Astrocyte (in vitro differentiated cells and primary cell): ENCODE measurements at regions not wholly inside any gene's neighbourhood (a gene's known extent, or its start where the extent isn't known, plus 50 kb on each side); places are given as distances from the start of the nearest gene placed in this dataset.

Experiments used
- CTCF ChIP-seq: IDR thresholded peaks from 2 replicates; pipeline ENCODE4 v1.5.1; 2011; ENCODE audit warnings: low read depth, mild to moderate bottlenecking, inconsistent platforms, low read length, moderate library complexity; ENCODE audit not compliant: insufficient read depth
- EZH2 ChIP-seq: IDR thresholded peaks from 2 replicates; pipeline ENCODE4 v1.6.1; 2012; ENCODE audit warnings: mild to moderate bottlenecking, low read length, inconsistent platforms; ENCODE audit not compliant: insufficient read depth

GRCh38 chr9:80242022-80242421 lies 670.3 kb downstream of the TLE4 start:
- TF ChIP-seq CTCF (no peak), EZH2 (no peak)
